A673 (cell line): ENCODE measurements at regions not wholly inside any gene's neighbourhood (a gene's known extent, or its start where the extent isn't known, plus 50 kb on each side); places are given as distances from the start of the nearest gene placed in this dataset.

Experiments used
- CTCF ChIP-seq: fragments of 300-800, 200-600 bp; sonication (generic); conservative IDR thresholded peaks from 2 replicates; pipeline ENCODE4 v1.5.1; 2017; ENCODE audit warnings: low read depth, mild to moderate bottlenecking, antibody characterized with exemption, low read length, moderate library complexity, mixed read lengths
- EZH2 ChIP-seq: fragments of 200-600 bp; sonication (generic); IDR thresholded peaks from 2 replicates; pipeline ENCODE4 v1.6.1; 2017; ENCODE audit warnings: borderline replicate concordance, low read depth, mild to moderate bottlenecking, mixed read lengths, antibody characterized with exemption, low read length; ENCODE audit not compliant: poor library complexity, severe bottlenecking

GRCh38 chr18:38406607-38407006 lies 841.0 kb upstream of the CELF4 start:
- TF ChIP-seq CTCF (no peak), EZH2 (no peak)
